Sciatic nerve (tissue), 2 donors: ENCODE measurements at regions not wholly inside any gene's neighbourhood (a gene's known extent, or its start where the extent isn't known, plus 50 kb on each side); places are given as distances from the start of the nearest gene placed in this dataset.
"Not testable (repeated sequence)": the region's sequence is repeated elsewhere in the genome, so short reads cannot be mapped to it uniquely, and the experiment has no call there.

Experiments
- ATAC-seq: fragments of 200-7000 bp; cut with Tn5 transposase; one replicate; pipeline ENCODE4 v1.9.1; 2020; ENCODE audit warnings: mild to moderate bottlenecking, moderate library complexity
- DNase-seq: peaks from one replicate; pipeline ENCODE4 v3.0.0-alpha.2; 2020; ENCODE audit warnings: low spot score
- intact Hi-C: fragments of 100-400 bp; cut with DNase I; formaldehyde crosslinking; loops from one replicate; pipeline ENCODE4 v1.14.2; 2022
- donor health status: DM: no; HTN: no; CAD: no.
- donor health status: DM: no; HTN: no; CAD: no.

DNA sequence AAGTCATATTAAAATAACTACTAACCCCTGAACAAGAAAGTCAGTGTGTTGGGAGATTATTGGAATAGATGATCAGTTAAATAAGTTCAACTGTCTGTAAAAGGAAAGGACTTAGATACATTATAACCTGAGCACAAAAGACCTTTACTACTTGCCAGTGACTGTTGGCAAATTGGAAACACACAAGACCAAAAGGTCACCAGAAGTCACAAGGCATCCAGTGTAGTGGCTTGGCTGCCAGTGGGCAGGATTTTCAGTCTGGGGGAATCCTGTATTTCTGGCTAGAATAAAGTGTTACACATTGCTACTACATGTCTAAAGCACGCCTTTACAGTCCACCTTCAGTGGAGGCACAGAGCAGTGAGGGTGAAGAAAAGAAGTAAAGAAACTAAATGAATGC is 108.3 kb upstream of the AR start:
- ATAC-seq (no peak), DNase-seq (no peak)
- intact Hi-C loops = no loop called here

DNA sequence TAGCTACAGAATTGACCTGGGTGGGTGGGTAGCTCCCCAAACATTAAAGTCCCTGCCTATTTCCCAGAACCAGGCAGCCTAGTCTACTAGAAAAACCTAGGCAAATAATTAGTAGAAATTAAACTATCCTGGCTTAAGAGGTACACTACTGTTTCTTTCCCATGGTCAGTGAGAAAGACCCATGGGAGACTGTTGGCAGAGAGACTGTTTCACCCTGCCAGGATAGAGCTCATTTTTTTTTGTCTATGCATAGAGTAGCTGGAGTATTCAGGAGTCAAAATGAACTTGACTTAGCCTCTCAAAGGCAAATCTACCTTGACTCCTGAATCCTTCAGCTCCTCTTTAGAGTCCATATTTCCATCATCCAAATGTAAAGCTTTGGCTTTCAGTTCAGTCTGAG is 107.0 kb upstream of the AR start:
- DNase-seq (no peak), ATAC-seq (peak; percentile 52)
- intact Hi-C loops = no loop called here

DNA sequence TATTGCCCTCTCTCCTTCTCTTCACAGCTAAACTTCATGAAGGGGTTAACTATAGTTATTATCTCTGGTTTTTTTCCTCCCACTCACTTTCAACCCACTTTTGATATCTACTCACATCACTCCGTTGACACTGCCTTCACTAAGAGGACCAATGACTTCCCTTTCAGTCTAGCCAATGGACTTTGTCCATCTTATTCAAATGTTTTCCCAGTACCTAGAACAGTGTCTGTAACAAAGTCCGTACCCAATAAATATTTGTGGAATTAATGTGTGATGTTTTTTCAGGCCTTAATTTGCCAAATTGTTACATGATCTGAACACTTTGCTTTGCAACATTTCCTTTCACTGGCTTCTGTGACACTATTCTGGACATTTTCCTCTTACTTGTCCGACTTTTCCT is 106.0 kb upstream of the AR start:
- intact Hi-C loops = no loop called here
- no peak for ATAC-seq

DNA sequence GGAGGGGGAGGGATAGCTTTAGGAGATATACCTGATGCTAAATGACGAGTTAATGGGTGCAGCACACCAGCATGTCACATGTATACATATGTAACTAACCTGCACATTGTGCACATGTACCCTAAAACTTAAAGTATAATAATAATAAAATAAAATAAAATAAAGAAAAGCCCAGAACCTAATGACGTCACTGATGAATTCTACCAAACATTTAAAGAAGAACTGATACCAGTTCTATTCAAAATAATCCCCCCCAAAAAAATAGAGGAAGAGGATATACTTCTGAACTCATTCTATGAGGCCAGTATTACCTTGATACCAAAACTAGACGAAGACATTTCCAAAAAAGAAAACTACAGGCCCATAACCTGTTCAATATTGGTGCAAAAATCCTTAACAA is 68.6 kb upstream of the AR start:
- DNase-seq, ATAC-seq, intact Hi-C loops: not testable (repeated sequence)

More for the DNA sequence above, 106.0 kb upstream of the AR start:
- DNase-seq = no peak

DNA sequence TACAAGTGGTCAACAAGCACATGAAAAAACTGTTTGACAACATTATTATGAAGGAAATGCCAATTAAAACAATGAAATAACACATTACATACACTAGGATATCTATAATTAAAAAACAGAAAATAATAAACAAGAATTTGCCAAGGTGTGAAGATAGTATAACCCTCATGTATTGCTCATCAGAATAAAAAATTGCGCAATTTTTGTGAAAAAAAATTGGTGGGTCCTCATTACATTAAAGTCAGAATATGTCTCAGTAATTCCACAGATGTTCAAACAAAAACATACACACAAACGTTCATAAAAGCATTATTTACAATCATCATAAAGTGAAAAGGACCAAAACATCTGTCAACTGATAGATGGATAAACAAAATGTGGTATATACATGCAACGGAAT is 63.0 kb upstream of the AR start:
- ATAC-seq (no peak), DNase-seq (no peak)
- intact Hi-C loops = no loop called here
